WTC11 (cell line): ENCODE measurements at regions not wholly inside any gene's neighbourhood (a gene's known extent, or its start where the extent isn't known, plus 50 kb on each side); places are given as distances from the start of the nearest gene placed in this dataset.

Source experiments
- RELA ChIP-seq: sonication (generic); formaldehyde crosslinking; IDR thresholded peaks from 2 replicates; pipeline ENCODE4 v1.8.1; 2022; ENCODE audit warnings: missing genetic modification reagents, mild to moderate bottlenecking, borderline replicate concordance
- TP53 ChIP-seq: sonication (generic); formaldehyde crosslinking; IDR thresholded peaks from 2 replicates; pipeline ENCODE4 v1.8.1; 2023; ENCODE audit warnings: mild to moderate bottlenecking, missing genetic modification reagents

DNA sequence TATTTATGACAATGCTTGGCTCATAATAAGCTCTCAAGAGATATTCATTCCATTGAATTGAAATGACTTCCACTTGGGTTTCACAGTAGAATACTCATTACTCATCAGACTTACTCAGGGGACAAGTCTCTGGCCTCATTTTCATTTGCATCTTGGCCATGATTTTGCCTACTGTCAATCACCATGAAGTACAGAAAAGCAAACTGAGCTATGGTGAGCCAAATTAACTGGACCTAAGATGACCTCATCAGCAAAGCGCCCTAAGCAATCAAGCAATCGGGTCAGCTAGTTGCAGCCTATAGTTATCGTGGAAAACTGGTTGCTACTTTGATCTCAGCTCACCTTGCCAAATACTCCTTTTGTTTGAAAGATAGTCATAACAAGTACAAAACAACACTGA is 494.7 kb upstream of the SLC35B3 start:
- TF ChIP-seq RELA (CRISPR knock-in tag) (no peak), TP53 (CRISPR knock-in tag) (no peak)
